Stimulated activated CD8-positive, alpha-beta memory T cell treated with anti-CD3 and anti-CD28 coated beads, Interleukin-7, amount 100 ng/mL, for 48 hours (primary cell): ENCODE measurements at regions not wholly inside any gene's neighbourhood (a gene's known extent, or its start where the extent isn't known, plus 50 kb on each side); places are given as distances from the start of the nearest gene placed in this dataset.

Experiments used
- DNase-seq, 2 donors: peaks; one replicate each; pipeline ENCODE4 v3.0.0-alpha.2; 2020; ENCODE audit warnings: low read depth in 1 of 2; ENCODE audit errors: extremely low read depth in 1 of 2

GRCh38 chr6:145028144-145028818 is 707.0 kb downstream of the EPM2A start:
- no peak for DNase-seq

- no peak for DNase-seq
Observed at GRCh38 chr6:145031001-145031400, 704.3 kb downstream of the EPM2A start.

DNA sequence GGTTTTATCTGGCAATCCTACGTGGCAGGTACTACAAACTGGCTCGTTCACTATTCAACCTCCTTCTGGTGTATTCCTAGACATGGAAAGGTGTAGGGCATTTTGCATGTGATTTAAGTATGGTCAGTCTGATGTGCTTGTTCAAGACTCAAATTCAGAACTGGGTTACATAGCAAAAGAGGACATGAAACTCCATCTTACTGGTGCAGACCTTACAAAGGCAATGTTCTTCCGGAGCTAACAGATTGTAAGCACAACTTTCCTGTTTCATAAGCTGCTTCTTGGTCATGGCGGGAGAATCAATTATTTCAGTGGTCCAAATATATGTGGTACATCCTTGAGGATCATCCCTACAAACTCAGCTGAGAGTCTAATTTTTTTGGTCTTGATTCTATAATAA is 703.4 kb downstream of the EPM2A start:
- no peak for DNase-seq

DNA sequence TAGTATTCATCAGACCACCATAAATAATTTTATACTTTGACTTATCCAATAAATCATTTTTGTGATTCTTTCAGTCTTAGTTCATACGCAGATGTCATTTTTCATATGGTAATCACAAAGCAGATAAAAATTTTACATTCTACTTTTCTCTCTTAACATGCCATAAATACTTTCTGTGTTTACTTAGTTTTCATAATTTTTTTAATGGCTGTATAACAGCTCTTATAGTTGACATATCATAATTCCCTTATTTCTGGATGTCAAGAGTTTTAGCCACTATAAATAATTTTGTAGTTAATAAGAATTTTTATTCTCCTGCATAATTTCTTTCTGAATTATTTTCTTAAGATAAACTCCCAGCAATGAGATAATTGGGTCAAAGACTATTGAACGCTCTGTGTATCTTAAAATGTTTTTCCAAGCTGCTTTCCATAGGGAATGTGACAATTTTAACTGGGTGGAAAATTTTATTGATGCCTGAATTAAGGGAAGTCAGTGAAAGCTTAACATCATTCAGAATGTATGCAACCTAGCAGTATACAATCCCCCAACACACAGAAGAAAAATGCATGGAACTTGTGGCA is 702.7 kb downstream of the EPM2A start:
- DNase-seq: no peak

- DNase-seq: no peak
Observed at GRCh38 chr6:145034664-145035063, 700.7 kb downstream of the EPM2A start.

- DNase-seq: no peak
Observed at GRCh38 chr6:145036236-145036635, 699.1 kb downstream of the EPM2A start.

- no peak for DNase-seq
Observed at GRCh38 chr6:145036848-145037567, 698.3 kb downstream of the EPM2A start.

GRCh38 chr6:145042559-145042958 is 692.8 kb downstream of the EPM2A start:
- DNase-seq: no peak

GRCh38 chr6:145043926-145044500 is 691.3 kb downstream of the EPM2A start:
- no peak for DNase-seq

DNA sequence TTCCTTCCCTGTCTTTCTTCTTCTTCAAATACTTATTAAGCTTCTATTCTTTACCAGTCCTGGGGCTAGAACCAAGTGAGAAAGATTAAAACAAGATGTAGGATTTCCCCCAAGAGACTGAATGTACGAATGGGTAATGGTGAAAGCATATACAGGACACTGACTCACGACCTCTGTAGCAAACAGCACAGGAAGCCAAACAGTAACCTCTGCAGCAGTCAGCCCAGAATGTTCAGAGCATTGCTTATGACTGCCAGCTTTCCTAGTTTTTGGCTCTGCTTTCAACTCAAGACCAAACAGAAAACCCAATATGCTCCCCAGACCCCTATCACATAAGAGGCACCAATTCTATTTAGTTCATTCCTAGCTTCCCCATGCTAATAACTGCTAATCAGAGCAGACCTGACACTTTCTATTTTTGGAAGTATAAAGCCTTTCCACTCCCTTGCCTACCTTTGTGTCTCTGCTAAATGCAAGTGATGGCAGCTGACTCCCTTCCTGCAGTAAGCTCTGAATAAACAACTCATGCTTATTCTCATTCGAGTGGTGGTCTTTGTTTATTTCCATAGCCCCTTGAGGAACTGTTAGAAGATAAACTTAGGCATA is 690.6 kb downstream of the EPM2A start:
- DNase-seq: no peak

GRCh38 chr6:145045582-145045981 is 689.7 kb downstream of the EPM2A start:
- no peak for DNase-seq

- no peak for DNase-seq
Observed at GRCh38 chr6:145047891-145048290, 687.4 kb downstream of the EPM2A start.

DNA sequence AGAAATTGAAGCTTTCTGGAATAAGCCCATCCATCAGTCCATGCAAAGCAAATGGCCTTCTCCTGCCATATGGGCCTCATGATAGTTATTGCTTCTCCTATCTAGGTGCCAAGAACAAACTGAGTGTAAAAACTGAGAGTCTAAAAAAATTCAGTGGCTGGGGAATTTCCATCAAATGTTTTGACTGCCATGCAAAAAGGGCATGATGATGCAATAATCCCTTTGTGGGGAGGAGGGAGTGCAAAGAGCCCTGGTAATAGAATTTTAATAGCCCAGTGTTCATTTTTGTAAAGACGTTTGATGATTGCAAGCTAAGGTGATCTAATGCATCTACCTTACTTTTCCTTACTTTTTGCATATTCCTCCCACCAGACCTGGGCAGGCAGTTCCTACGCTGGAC is 683.7 kb downstream of the EPM2A start:
- DNase-seq: no peak

DNA sequence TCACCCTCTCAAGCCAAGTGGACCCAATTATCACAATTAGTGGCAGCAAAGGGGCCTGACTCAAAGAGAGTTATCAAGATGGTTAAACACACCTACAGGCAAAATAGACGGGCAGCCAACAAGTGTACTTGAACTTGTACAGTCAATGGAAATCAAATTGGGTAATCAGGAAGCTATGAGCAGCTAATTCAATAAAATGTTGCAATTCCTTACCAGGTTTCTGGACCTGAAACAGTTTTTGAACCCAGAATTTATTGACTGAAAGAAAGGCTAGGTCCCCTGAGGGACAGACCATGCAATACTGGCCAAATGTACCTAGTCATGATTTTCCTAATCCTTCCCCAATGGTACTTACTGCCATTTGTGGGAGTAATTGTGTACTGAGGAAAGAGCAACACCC is 679.8 kb downstream of the EPM2A start:
- DNase-seq: no peak

GRCh38 chr6:145060714-145061113 is 674.6 kb downstream of the EPM2A start:
- no peak for DNase-seq

- no peak for DNase-seq
Observed at GRCh38 chr6:145063091-145063490, 672.2 kb downstream of the EPM2A start.

DNA sequence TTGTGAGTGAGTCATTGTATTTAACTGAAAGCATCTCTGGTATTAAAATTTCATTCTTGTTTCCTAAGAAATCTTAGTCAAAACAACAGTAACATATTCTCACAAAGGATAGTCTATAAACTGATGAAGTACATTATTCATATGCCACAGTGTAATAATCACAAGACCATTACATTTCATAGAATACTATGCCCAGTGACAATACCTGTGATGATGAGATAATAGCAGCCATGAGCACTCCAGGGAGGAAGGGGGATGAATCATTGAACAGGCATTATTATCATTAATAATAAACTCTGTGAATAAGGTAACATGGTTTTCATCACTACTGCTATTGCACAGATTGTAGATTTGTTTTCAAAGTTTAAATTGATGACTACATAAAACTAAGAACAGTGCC is 667.9 kb downstream of the EPM2A start:
- no peak for DNase-seq

- no peak for DNase-seq
Observed at GRCh38 chr6:145068577-145068976, 666.7 kb downstream of the EPM2A start.

- DNase-seq: no peak
Observed at GRCh38 chr6:145069966-145070365, 665.4 kb downstream of the EPM2A start.

- DNase-seq: no peak
Observed at GRCh38 chr6:145070791-145071190, 664.5 kb downstream of the EPM2A start.

DNA sequence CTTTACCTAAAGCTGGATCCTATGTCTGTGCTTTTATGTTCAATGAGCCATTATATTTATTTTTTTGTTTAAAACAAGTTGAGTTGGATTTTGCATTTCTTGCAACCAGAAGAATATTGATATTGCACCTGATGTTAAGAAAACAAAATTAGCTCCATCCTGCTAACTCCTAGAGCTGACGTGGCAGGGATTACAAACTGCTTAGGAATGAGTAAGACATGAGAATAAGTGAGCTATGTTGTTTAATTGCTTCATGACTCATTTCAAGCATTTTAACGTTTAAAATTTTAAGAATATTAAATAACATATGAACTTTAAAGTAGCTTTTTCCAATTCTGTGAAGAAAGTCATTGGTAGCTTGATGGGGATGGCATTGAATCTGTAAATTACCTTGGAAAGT is 663.5 kb downstream of the EPM2A start:
- no peak for DNase-seq

- no peak for DNase-seq
Observed at GRCh38 chr6:145073811-145074210, 661.5 kb downstream of the EPM2A start.
